GM12878 (cell line): ENCODE measurements at regions not wholly inside any gene's neighbourhood (a gene's known extent, or its start where the extent isn't known, plus 50 kb on each side); places are given as distances from the start of the nearest gene placed in this dataset.

ENCODE experiments used
- ATAC-seq: fragments of 200-7000 bp; cut with Tn5 transposase; 3 replicates; pipeline ENCODE4 v1.9.1; 2020; ENCODE audit warnings: mild to moderate bottlenecking, moderate library complexity
- BruUV-seq: library from RNA; stranded (reverse); fragments of 400-500 nt; replicated peaks from 2 replicates; lab custom pipeline; 2021; lab: Mats Ljungman, UMichigan
- CTCF ChIA-PET: fragments of 300-600 bp; sonication (Branson Sonifier 250); formaldehyde crosslinking; extraction: SDS; loops from one replicate; lab custom pipeline; 2021; ENCODE audit warnings: inconsistent platforms; lab: Yijun Ruan, JAX
- POLR2A ChIA-PET: fragments of 350-600 bp; formaldehyde crosslinking; extraction: SDS; loops from one replicate; lab custom pipeline; 2021; ENCODE audit warnings: inconsistent platforms; lab: Charles Lee
- RAD21 ChIA-PET: fragments of 300-600 bp; sonication (Branson Sonifier 250); formaldehyde crosslinking; loops from one replicate; lab custom pipeline; 2023; ENCODE audit warnings: antibody characterized with exemption; ENCODE audit not compliant: unreplicated experiment; lab: Charles Lee
- SMC1A ChIA-PET: fragments of 300-600 bp; sonication (Branson Sonifier 250); formaldehyde crosslinking; loops from one replicate; lab custom pipeline; 2023; ENCODE audit not compliant: unreplicated experiment, uncharacterized antibody; lab: Charles Lee
- DNase-seq: peaks from one replicate; pipeline ENCODE4 v3.0.0-alpha.2; 2011; ENCODE audit warnings: low read depth, low spot score
- FAIRE-seq: peaks from 3 replicates; lab custom pipeline; 2011; peaks lifted over from hg19 to GRCh38; lab: Jason Lieb, UNC
- H2AFZ ChIP-seq: 2 replicates; pipeline ENCODE4 v1.6.0; 2011; ENCODE audit warnings: low read depth, low read length, control low read depth; ENCODE audit not compliant: control insufficient read depth
- H3K27ac ChIP-seq: 2 replicates; pipeline ENCODE4 v1.5.1; 2011; ENCODE audit warnings: control low read depth; ENCODE audit not compliant: control insufficient read depth, insufficient read depth
- H3K27me3 ChIP-seq, 2 experiments: replicated peaks in 1 of 2; 2 replicates each; pipeline versions ENCODE4 v1.6.0 to v1.6.1; 2011; ENCODE audit warnings: low read length in 1 of 2; ENCODE audit not compliant: control insufficient read depth in 2 of 2, insufficient read depth in 2 of 2
- H3K36me3 ChIP-seq, 2 experiments: 2 replicates each; pipeline ENCODE4 v1.5.1; 2011; ENCODE audit warnings: low read length in 1 of 2; ENCODE audit not compliant: control insufficient read depth in 2 of 2, insufficient read depth in 2 of 2
- H3K4me1 ChIP-seq: 2 replicates; pipeline ENCODE4 v1.6.1; 2011; ENCODE audit warnings: mild to moderate bottlenecking, low read length, moderate library complexity, mixed read lengths; ENCODE audit not compliant: control insufficient read depth, insufficient read depth
- H3K4me2 ChIP-seq: 2 replicates; pipeline ENCODE4 v1.6.0; 2011; ENCODE audit warnings: control low read depth; ENCODE audit not compliant: control insufficient read depth, insufficient read depth
- H3K4me3 ChIP-seq: fragments of 200-600 bp; sonication (generic); 2 replicates; pipeline ENCODE4 v1.5.1; 2016
- H3K79me2 ChIP-seq: 2 replicates; pipeline ENCODE4 v1.6.0; 2011; ENCODE audit warnings: low read length; ENCODE audit not compliant: control insufficient read depth, insufficient read depth
- H3K9ac ChIP-seq: 2 replicates; pipeline ENCODE4 v1.8.0; 2011; ENCODE audit warnings: low read length, control low read depth, mixed read lengths; ENCODE audit not compliant: control insufficient read depth, insufficient read depth
- H3K9me3 ChIP-seq: replicated peaks from 3 replicates; pipeline ENCODE4 v1.5.1; 2011; ENCODE audit warnings: mild to moderate bottlenecking, low read length; ENCODE audit not compliant: control insufficient read depth, insufficient read depth
- H4K20me1 ChIP-seq: 2 replicates; pipeline ENCODE4 v1.6.0; 2011; ENCODE audit not compliant: control insufficient read depth, insufficient read depth
- CHD2 ChIP-seq: IDR thresholded peaks from 2 replicates; pipeline ENCODE4 v1.6.1; 2011; ENCODE audit warnings: low read depth, low read length, improper control_type of control experiment, borderline replicate concordance
- DPF2 ChIP-seq: fragments of 450-650 bp; IDR thresholded peaks from 2 replicates; pipeline ENCODE4 v1.6.1; 2017; ENCODE audit warnings: mild to moderate bottlenecking
- LARP7 ChIP-seq: fragments of 450-650 bp; IDR thresholded peaks from 2 replicates; pipeline ENCODE4 v1.6.1; 2017; ENCODE audit warnings: mild to moderate bottlenecking
- POLR2AphosphoS5 ChIP-seq: IDR thresholded peaks from 2 replicates; pipeline ENCODE4 v1.6.1; 2011; ENCODE audit warnings: mild to moderate bottlenecking, low read length, inconsistent platforms
- STAT1 ChIP-seq: fragments of 450-650 bp; conservative IDR thresholded peaks from 2 replicates; pipeline ENCODE4 v1.6.1; 2014; ENCODE audit warnings: antibody characterized with exemption, mild to moderate bottlenecking
- TARDBP ChIP-seq: IDR thresholded peaks from 2 replicates; pipeline ENCODE4 v1.6.1; 2016; ENCODE audit warnings: borderline replicate concordance
- ZNF24 ChIP-seq: fragments of 450-650 bp; IDR thresholded peaks from 2 replicates; pipeline ENCODE4 v1.6.1; 2017; ENCODE audit warnings: antibody characterized with exemption, mild to moderate bottlenecking
- WGBS: methylation state at CpG from one replicate; pipeline ENCODE4 v1.1.6; 2016; ENCODE audit warnings: low lambda C conversion rate; ENCODE audit not compliant: insufficient replicate concordance, insufficient coverage; ENCODE audit errors: missing lambda C conversion rate; 5-methylcytosine and 5-hydroxymethylcytosine counted together
- in situ Hi-C: fragments of 300-500 bp; cut with MboI; formaldehyde crosslinking; loops from 9 replicates; pipeline ENCODE4 v1.14.3; 2018; ENCODE audit warnings: mixed read lengths
- intact Hi-C: fragments of 100-400 bp; cut with micrococcal nuclease; formaldehyde crosslinking; loops from one replicate; pipeline ENCODE4 v1.14.2; 2022; ENCODE audit not compliant: unreplicated experiment
- TF ChIP-seq, protein P1 (sequence below): IDR thresholded peaks from 2 replicates; pipeline ENCODE4 v1.6.1; 2012; ENCODE audit warnings: low read length, inconsistent platforms
- TF ChIP-seq, protein P2 (sequence below): fragments of 450-650 bp; conservative IDR thresholded peaks from 2 replicates; pipeline ENCODE4 v1.6.1; 2017; ENCODE audit warnings: mild to moderate bottlenecking, moderate library complexity
- TF ChIP-seq, protein P3 (sequence below): IDR thresholded peaks from 2 replicates; pipeline ENCODE4 v1.6.1; 2012; ENCODE audit warnings: mild to moderate bottlenecking, low read depth, low read length

DNA sequence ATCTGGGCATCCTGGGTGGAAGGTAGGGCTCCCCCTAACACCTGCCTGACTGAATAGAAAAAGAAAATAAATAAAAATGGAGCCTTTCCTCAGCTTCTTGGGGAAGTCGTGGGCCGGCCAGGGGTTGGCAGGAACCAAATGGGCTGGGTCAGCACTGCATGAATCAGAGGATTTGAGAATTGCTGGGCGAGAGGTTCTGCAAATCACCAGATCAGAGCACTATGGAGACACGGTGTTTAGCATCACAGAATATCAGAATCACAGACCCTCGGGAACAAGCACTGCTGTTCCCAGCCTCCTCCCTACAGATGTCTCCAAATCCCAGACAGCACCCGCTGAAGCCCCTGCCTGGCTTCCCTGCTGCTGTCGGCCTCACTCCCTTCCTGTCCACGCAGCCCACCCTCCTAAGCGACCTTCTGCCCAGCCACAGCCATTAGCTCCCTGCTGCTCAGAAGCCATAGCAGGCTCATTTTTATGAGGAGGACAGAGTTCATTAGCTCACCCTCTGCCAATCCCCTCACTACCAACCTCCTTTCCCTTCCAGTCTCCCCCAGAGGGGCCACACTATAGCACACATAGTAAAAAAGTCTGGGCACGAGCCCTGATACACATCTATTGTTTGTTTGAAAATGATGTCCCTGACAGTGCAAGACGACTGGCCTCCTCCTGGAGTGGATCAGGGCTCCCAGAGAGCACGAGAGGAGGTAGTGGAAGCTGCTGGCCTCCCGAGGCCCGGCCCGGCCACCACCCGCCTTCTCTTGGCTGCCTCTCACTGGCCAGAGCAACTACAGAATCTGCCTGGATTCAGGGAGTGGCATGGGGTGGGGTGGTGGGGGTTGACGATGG is 64.6 kb upstream of the TAF1B start (continued):
- TF ChIP-seq TARDBP (no peak), LARP7 (no peak), DPF2 (no peak), STAT1 (no peak), CHD2 (no peak)
- TF ChIP-seq, protein P1, sequence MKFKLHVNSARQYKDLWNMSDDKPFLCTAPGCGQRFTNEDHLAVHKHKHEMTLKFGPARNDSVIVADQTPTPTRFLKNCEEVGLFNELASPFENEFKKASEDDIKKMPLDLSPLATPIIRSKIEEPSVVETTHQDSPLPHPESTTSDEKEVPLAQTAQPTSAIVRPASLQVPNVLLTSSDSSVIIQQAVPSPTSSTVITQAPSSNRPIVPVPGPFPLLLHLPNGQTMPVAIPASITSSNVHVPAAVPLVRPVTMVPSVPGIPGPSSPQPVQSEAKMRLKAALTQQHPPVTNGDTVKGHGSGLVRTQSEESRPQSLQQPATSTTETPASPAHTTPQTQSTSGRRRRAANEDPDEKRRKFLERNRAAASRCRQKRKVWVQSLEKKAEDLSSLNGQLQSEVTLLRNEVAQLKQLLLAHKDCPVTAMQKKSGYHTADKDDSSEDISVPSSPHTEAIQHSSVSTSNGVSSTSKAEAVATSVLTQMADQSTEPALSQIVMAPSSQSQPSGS: no peak
- TF ChIP-seq, all 136 proteins: peak for 0

DNA sequence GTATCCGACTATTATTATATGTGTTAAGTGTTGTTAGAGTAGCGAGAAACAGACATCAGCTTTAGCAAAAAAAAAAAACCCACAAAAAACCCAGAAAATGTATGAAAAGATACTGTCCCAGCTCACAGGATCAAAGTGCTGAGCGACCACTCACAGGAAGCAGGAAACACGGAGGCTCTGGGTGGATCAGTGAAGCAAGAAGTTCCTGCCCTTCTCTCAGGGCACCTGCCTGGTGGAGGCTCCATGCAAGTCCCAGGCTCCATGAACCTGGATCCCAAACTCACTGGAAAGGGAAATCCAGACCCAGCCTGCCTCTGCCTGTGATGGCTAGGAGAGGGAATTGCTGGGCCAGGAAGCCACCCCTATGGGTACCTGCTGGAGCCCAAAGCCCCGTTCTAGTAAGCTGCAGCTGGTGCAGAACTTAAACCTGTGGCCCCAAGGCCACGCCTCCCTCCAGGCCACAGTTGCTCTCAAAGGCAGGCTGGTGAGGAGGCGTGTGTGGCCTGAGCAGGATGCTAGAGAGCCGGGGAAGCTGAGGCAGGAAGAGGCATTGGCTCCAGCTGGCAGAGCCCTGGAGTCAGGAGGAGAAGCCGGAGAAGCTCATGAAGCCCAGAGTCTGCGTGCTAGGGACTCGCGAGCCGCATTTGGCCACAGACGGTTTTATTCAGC is 63.5 kb upstream of the TAF1B start:
- RAD21 ChIA-PET: no interaction called here
- TF ChIP-seq POLR2AphosphoS5 (no peak), ZNF24 (no peak)
- TF ChIP-seq, protein P2, sequence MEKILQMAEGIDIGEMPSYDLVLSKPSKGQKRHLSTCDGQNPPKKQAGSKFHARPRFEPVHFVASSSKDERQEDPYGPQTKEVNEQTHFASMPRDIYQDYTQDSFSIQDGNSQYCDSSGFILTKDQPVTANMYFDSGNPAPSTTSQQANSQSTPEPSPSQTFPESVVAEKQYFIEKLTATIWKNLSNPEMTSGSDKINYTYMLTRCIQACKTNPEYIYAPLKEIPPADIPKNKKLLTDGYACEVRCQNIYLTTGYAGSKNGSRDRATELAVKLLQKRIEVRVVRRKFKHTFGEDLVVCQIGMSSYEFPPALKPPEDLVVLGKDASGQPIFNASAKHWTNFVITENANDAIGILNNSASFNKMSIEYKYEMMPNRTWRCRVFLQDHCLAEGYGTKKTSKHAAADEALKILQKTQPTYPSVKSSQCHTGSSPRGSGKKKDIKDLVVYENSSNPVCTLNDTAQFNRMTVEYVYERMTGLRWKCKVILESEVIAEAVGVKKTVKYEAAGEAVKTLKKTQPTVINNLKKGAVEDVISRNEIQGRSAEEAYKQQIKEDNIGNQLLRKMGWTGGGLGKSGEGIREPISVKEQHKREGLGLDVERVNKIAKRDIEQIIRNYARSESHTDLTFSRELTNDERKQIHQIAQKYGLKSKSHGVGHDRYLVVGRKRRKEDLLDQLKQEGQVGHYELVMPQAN: no peak
- TF ChIP-seq, protein P3, sequence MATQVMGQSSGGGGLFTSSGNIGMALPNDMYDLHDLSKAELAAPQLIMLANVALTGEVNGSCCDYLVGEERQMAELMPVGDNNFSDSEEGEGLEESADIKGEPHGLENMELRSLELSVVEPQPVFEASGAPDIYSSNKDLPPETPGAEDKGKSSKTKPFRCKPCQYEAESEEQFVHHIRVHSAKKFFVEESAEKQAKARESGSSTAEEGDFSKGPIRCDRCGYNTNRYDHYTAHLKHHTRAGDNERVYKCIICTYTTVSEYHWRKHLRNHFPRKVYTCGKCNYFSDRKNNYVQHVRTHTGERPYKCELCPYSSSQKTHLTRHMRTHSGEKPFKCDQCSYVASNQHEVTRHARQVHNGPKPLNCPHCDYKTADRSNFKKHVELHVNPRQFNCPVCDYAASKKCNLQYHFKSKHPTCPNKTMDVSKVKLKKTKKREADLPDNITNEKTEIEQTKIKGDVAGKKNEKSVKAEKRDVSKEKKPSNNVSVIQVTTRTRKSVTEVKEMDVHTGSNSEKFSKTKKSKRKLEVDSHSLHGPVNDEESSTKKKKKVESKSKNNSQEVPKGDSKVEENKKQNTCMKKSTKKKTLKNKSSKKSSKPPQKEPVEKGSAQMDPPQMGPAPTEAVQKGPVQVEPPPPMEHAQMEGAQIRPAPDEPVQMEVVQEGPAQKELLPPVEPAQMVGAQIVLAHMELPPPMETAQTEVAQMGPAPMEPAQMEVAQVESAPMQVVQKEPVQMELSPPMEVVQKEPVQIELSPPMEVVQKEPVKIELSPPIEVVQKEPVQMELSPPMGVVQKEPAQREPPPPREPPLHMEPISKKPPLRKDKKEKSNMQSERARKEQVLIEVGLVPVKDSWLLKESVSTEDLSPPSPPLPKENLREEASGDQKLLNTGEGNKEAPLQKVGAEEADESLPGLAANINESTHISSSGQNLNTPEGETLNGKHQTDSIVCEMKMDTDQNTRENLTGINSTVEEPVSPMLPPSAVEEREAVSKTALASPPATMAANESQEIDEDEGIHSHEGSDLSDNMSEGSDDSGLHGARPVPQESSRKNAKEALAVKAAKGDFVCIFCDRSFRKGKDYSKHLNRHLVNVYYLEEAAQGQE: no peak

More for the DNA sequence above, 63.5 kb upstream of the TAF1B start:
- no peaks in the 10 kb centered on the region; the same call in 2 of the 3 replicates for H3K9me3 ChIP-seq
- H3K4me1 ChIP-seq: peaks cover 8% of the 10 kb centered on the region
- intact Hi-C loops: no loop called here
- SMC1A ChIA-PET: interaction anchor here (1.0 kb wide), 1 partner anchor 10 kb away, joined by 4 read pairs; no protein-coding TSS in a partner anchor
- DNase-seq: no peak
- peak overlapping the region; percentile 21; the same call in 1 of the 2 replicates for H3K4me2 ChIP-seq
- H3K9ac ChIP-seq: no peak overlapping the region
- H3K4me3 ChIP-seq: no peak overlapping the region
- H3K27ac ChIP-seq: 0 out of 2 replicates have a peak overlapping the region, but pooled peaks have one; percentile 27
- no peaks in the 10 kb centered on the region for H4K20me1 ChIP-seq
- no peaks in the 10 kb centered on the region for H3K27me3 ChIP-seq
- WGBS: 38% methylated on average over 14 of the region's 14 CpGs
- POLR2A ChIA-PET: no interaction called here
- peak; percentile 52 for ATAC-seq
- H3K79me2 ChIP-seq: no peaks in the 10 kb centered on the region
- CTCF ChIA-PET: interaction anchor here (0.6 to 1.2 kb wide), 3 partner anchors 10 to 267 kb away, joined by 3 to 7 read pairs (median 4); no protein-coding TSS in a partner anchor
- in situ Hi-C loops: no loop called here
- BruUV-seq: no TSS peak
- no peaks in the 10 kb centered on the region for H3K36me3 ChIP-seq
- no peak overlapping the region; the same call in 1 of the 2 replicates for H2AFZ ChIP-seq
- no peak for FAIRE-seq
